GM18519 (cell line): ENCODE measurements at regions not wholly inside any gene's neighbourhood (a gene's known extent, or its start where the extent isn't known, plus 50 kb on each side); places are given as distances from the start of the nearest gene placed in this dataset.

ENCODE experiments used
- ATAC-seq: cut with Tn5 transposase; IDR thresholded peaks from one replicate; pipeline ENCODE4 v1.9.1; 2021; ENCODE audit warnings: mild to moderate bottlenecking, moderate library complexity; ENCODE audit not compliant: unreplicated experiment, low FRiP score

DNA sequence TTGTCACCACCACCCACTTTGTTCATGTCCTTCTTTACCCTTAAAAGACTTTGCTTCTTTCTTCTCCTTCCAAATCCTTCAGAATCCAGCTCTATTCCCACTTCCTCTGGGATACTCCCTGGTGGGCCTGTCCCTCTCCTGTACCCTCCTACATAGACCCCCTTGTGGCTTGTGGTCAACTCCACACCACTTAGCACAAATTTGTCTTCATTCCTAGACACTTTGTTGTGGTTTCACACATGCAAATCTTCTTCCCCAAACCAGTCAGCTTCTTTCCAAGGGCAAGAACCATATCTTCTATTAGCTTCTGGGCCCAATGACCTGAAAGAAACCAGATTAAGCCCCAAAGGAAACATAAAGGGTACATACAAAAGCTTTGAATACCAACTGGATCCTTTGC lies 342.4 kb downstream of the TNS1 start:
- no peak for ATAC-seq

DNA sequence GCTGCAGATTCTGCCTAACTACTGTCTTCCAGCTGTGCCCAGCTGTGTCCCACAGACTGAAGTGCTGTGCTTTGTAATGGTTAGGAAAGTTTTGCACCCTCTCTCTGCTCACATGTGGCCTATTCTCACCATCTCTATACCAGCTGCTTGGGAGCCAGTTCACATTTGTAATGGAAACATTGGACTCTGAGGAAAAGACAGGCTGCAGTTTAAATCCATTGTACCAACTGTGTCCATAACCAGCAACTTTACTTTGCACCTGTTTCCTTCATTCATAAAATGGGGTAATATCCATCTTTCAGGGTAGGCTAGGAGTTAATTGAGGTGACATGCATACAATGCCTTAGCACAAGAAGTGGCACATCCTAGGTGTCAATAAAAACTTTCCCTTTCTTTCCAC lies 344.0 kb downstream of the TNS1 start:
- ATAC-seq, result no peak

DNA sequence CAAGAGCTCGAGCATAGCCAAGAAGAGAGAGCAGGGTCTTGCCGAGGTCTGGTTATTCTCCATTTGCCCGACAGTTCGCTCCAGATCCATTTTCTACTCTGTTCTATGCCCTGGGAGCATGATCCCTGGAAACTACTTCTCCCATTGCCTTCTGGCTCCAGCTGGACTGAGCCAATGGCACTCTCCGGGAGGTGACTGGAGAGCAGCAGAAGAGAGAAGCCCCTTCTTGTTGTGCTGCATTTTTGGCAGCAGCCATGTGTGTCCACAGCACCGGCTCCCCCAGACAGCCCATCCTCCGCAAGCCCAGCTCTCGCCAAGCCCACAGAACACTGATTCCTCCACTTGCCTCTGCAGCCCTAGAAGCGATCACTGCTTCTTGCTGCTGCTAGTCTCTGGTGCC lies 345.5 kb downstream of the TNS1 start:
- ATAC-seq, result no peak

DNA sequence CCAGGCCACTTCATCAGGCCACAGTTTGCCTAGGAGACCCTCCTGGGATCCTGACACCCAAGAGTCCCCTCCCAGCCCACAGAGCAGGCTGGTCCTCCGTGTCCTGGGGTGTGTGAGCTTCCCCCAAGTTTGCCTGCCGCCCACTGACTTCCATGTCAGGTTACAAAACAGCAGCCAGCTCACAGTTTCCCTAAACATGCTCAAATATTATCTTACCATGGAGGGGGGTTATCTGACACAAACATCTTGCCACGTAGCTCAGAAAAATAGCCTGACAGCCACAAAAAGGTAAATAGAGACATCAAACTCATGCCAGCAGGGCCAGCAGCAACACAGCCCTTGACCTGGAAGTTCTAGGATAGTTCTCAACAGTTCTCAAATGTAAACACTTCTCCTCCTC lies 346.5 kb downstream of the TNS1 start:
- no peak for ATAC-seq

DNA sequence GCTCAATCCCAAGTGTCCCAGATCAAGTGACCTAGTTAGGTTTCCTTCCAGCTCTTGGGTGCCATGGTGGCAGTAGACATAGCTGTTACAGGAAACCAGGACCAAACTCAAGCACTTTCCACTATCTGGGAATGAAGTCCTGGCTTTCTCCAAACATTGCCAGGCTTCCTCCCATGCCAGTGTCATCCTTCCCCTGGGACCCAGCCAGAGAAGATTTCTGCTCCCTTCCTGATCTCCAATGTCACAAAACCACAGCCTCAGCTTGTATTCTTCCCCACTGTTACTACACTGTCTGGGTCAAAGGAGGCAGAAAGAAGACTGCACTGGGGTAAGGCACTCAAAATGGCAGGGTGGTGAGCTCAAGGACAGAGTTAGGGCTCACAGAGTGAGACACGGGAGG lies 347.1 kb downstream of the TNS1 start:
- ATAC-seq, result no peak

DNA sequence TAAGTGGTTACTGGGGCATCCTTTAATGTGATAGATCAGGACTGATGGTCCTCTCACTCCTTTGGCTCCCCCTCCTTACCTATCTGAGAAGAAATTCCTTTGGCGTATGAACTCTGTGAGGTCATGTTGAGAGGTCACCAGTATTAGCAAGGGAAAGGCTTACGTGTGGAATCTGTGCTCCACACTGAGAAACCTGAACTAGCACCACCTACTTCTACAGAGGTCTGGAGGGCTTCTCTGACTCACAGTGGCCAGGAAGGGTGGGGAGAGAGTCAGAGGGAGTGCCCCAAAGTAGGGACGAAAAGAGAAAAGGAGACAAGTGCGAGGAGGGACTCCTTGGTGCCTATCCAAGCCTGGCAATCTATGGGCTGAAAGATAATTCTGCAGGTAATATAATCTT lies 348.6 kb downstream of the TNS1 start:
- no peak for ATAC-seq

DNA sequence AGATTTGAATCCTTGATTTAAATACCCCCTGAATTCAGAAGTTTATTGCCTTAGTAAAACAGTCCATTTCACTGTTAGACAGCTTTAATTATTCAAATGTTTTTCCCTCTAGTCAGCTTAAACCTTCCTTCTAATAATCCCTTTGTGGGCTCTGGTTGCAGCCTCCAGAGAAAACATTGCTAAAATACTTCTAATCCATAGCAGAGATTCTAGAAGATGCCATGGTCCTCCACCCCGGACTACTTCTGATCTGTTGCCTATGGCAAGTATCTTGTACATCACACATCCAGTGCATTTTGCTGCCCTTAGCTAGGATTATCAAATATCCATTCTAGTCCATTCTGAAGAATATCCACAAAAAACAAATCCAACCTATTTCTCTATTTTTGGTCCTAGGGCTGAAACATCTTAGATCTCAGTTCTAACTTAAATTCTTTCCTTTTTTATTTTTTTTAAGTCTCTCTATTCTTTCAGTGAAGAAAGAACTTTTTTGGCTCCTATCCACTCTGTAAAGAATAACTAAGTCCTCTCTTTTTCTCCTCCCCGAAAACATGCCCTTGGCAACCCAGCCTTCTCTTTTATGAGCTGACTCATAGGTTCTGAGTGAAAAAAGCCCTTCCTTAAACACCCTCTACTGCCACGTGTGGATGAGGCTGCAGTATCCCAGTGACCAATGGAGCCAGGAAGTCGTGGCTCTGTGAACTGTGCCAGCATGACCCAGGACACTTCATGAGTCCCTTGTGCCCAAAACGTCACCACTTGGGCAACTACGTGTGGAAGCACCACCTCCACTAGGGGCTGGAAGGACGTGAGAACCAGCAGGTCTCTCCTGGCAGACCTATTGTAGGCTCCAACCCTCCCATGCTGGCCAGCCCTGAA lies 349.8 kb downstream of the TNS1 start:
- no peak for ATAC-seq

DNA sequence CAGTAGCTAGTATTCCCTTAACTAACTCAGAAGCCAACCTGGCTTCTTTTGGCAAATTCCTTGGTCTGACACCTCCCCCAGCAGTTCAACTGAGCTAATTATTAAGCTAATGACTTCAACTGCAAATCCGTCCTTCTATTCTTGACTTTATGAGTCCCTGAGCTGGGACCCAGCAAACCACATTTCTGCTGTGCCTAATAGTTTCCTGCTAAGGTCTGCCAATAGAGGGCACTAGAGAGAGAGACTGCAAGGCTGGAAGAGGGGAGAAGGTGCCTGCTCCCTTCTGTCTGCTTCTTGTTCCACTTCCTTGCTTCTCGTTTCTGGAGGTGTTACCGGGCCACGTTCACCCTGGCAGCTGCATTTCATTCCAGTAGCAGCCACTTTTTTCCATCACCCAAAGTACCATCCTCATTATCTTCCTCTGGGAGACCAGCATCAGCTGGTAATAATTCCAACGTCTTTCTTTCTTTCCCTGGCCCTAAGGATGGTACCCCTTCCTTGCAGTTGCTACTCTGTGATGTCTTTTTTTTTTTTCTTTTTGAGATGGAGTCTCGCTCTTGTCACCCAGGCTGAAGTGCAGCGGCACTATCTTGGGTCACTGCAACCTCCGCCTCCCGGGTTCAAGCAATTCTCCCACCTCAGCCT lies 352.0 kb downstream of the TNS1 start:
- no peak for ATAC-seq

DNA sequence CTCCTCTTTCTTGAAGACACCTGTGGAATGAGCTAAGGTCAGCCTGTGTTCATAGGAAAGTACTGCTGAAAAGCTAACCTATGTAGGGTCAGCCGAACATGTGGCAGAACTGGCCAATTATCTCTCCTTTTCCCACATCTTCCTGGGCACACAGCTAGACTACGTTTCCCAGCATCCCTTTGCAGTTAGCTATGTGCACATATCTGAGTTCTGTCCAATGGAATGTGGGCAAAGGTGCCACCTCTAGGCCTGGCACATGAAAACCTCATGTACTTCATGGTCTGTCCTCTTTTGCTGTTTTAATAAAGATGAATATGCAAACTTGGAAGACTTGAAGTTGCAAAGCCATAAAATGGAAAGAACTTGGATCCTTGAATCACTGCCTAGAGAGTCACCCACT lies 352.6 kb downstream of the TNS1 start:
- ATAC-seq, result no peak

DNA sequence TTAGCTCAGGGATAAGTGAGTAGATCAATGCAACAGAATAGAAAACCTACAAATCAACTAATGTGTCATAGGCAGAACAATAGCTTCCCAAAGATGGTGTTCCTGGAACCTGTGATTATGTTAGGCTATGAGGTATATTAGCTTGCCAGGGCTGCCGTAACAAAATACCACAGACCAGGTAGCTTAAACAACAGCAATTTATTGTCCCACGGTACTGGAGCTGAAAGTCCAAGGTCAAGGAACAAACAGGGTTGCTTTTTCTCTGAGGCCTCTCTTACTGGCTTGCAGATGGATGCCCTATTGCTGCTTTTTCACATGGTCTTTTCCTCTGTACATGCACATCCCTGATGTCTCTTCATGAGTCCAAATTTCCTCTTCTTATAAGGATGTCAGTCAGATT lies 354.9 kb downstream of the TNS1 start:
- no peak for ATAC-seq

DNA sequence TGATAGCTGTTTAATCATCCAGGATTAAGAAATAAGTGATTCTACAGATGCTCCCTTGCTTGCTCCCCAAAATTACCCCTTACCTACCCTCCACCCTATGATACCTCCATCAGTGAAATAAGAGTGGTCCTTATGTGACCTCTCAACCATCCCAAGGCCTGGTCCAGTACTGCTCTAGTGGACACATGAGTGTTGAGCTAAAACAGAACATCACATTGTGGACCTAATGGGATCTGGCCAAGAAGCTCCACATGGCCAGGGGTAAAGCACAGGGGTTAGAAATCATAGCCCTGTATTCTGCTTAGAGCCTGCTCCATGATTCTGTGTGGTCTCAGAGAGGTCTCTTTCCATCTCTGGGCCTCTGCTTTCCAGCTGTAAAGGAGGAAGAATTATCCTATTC lies 355.6 kb downstream of the TNS1 start:
- ATAC-seq, result no peak

DNA sequence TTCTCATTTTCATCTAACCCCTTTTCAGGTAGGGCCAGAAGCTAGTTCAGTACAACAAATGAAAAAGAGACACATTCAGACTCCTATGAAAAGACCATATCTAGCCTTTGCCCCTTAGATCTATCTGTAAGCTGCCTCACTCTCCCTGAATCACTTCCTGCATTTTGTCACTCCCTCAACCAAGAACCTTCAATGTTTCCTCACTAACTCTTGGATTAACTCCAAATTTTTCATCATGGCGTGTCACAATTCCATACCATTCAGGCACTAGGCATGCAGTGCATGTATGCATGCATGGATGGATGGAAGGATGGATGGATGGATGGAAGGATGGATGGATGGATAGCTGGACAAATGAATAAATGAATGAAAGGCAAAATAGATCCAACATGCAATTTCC lies 356.9 kb downstream of the TNS1 start:
- no peak for ATAC-seq

DNA sequence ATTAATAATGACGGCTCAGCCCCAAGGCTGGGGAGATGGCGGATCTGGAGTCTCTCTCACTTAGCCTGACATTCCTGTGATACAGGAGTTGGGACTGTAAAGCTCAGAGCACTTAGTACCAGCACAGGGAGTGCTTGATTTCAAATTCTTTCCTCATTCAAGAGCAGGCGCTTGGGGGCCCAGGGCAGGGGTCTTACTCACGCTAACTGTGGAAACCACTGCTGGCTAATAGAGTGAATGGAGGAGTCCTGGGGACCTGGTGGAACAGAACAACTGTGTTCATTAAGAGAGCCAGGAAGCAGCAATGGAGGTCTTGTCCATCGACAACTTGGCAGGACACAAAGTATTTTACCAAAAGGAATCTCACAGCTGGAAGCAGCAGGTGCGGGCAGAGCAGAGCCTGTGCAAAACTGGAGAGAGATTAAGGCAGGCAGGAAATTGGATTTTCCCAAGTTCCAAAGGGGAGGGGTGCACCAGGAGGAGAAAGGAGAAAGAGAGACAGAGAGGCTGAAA lies 358.9 kb downstream of the TNS1 start:
- no peak for ATAC-seq

DNA sequence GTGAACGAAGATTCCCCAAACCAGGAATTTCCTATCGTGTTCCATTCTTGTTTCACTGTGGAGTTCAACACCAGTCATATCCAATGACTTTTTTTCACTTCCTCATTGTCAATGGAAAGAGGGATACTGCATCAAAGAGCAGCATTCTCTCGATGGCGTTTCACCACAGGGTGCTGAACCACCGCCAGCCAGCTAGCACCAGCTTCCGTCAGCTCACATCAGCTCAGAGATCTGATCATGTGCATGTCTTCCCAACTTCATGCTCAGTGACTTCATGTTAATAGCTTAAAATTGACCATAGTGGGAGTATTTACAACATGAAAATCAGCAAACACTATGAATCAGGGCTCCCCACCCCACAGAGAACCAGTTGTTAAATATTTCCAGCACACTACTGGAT lies 359.9 kb downstream of the TNS1 start:
- no peak for ATAC-seq

DNA sequence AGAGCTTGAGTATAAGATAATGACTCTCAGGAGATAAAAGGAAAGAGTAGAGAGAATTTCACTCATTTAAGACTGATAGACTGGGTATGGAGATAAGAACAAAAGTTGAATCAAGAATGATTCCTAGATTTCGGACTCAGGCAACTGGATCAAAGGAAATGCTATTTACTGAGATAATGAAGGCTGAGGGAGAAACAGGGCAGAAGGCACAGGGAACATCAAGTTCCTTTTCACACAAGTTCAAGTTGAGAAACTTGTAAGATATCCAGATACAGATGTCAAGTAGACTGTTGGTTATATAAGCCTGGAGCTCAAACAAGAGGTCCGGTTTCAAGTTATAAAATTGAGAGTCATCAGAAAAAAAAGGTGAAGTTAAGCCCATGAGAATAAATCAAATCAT lies 360.8 kb downstream of the TNS1 start:
- ATAC-seq, result no peak

DNA sequence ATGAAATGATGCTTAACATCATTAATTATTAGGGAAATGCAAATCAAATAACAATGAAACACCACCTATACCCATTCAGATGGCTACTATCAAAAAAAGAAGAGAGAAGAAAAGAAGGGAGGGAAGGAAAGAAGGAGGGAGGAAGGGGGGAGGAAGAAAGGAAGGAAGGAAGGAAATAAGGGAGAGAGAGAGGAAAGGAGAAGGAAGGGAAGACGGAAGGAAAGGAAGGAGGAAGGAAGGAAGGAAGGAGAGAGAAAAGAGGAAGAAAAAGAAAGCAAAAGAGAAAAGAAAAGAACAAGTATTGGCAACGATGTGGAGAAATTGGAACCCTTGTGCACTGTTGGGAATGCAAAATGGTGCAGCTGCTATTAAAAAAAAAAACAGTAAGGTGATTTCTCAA lies 363.3 kb downstream of the TNS1 start:
- no peak for ATAC-seq

DNA sequence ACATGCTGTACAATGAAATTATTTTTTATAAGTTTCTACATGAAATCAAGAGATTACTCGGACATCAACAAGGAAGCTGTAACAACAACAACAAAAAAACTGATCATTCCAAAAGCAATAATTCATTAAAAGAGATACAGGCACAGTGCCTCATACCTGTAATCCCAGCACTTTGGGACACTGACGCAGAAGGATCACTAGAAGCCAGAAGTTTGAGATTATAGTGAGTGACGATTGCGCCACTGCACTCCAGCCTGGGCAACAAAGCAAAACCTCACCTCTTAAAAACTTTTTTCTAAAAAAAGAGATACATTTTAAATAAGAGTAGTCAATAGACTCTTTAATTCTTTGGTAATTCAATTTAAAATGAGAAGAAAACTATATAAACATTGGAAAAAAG lies 364.3 kb downstream of the TNS1 start:
- no peak for ATAC-seq

DNA sequence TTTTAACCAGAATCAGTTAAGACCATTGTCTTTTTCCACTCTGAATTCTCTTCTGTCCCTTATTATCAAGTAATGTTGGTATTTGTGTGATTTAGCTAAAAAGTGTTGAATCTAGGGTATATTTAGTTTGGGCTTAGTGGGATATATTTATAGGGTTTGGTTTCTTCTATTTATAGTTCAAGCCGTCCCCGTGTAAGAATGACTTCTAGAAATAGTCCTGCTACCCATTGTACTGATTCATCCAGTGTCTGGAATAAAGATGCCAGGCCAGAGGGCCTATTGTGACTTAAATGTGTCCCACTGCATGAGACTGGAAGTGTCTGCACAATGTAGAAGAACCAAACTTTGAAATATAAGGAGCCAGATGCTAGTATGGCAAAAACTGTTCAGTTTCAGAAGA lies 364.8 kb downstream of the TNS1 start:
- ATAC-seq, result no peak

DNA sequence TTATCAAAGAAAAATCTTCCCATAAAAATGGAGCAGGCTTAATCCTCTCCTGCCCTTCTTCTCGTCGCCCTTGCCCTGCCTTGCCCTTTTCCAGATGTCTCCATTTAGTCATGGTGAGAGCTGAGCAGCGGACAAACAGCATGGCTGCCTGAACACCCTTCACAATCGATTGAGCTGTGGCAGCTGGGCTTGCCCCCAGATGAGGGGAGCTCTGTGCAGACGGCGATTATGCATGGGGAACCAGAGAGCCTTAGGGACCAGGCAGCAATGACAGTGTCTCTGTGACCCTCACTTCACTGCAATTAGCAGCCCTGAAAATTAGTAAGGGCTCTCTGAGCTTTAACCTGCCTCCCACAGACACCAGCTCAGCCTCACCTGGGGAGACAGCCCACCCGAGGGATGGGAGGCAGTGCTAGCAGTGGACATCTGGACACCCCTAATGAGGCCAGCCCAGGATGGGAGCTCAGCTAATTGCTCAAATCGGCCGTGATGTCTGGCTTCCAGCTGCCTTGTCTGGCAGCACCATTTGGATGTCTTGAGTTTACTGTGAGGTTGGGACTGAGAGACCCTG lies 365.7 kb downstream of the TNS1 start:
- ATAC-seq, result no peak

DNA sequence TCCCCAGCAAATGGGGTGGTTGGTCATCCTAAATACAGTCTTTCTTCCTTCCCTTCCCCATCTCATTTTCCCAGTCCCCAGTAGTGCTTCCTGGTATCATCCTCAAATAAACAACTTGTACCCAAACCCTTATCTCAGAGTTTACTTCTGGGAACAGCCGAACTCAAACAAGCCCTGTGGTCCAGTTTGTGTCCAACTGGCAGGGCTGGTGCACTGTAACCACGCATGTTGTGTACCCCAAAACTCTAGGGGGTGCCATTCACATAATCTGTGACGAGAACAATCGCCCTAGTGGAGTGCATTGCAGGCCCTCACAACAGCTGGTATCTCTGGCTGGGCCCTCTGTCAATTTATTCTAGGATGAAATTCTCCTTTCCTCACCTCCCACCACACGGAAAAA lies 366.2 kb downstream of the TNS1 start:
- ATAC-seq, result no peak

DNA sequence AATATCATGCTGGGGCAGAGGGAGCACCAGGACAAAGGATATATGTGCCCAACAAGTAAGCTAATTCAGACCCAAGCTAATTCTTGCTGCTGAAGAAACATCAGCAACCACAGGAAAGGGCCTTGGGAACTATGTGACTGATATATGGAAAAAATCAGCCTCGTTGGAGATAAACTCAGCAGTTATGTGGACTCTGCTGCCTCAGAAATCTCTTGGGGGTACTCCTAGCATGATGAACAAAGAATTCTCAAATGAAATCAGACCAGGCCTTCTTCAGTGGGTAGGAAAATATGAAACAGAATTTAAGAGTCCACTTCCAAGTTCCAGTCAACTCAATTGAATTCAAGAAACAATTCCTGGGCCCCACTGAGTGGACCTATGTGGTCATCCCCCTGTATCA lies 367.9 kb downstream of the TNS1 start:
- no peak for ATAC-seq

DNA sequence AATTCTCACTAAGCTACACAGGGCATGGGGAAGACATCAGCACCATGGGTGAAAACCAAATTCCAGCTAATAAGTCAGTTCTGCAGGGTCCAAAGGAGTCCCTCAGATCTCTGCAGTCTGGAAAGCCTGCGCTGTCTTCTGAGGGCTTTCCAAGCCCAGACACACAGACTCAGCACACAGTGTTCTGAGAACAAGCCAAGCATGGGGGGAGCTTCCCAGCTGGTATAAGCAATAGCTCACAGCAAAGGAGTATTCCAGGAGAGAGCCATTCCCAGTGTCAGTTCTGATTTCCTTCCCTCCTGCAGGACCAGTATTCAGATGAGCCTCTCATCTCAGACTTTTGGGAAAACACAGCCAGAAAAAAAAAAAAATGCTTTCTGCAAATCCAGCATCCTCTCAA lies 370.8 kb downstream of the TNS1 start:
- ATAC-seq, result no peak
